Naive thymus-derived CD4-positive, alpha-beta T cell (primary cell): ENCODE measurements at regions not wholly inside any gene's neighbourhood (a gene's known extent, or its start where the extent isn't known, plus 50 kb on each side); places are given as distances from the start of the nearest gene placed in this dataset.
"Not testable (repeated sequence)": the region's sequence is repeated elsewhere in the genome, so short reads cannot be mapped to it uniquely, and the experiment has no call there.

ENCODE experiments used
- ATAC-seq: fragments of 150-1000 bp; cut with Tn5 transposase; 2 replicates; pipeline ENCODE4 v1.10.0; 2021; ENCODE audit warnings: mild to moderate bottlenecking, moderate library complexity
- CTCF ChIA-PET: fragments of 350-600 bp; sonication (Branson Sonifier 250); formaldehyde crosslinking; loops from one replicate; lab custom pipeline; 2021; ENCODE audit warnings: antibody characterized with exemption; lab: Charles Lee
- POLR2A ChIA-PET: fragments of 350-600 bp; sonication (Branson Sonifier 250); formaldehyde crosslinking; loops from one replicate; lab custom pipeline; 2021; ENCODE audit warnings: antibody characterized with exemption, inconsistent platforms; lab: Charles Lee
- DNase-seq, 9 donors: peaks; one replicate each; pipeline versions ENCODE4 v3.0.0 to v3.0.0-alpha.2; 2020 to 2022; ENCODE audit warnings: mixed read lengths in 1 of 9
- H3K27ac ChIP-seq: one replicate; pipeline ENCODE4 v1.7.0; 2013; ENCODE audit warnings: mild to moderate bottlenecking, low read depth, low read length, moderate library complexity
- H3K27me3 ChIP-seq, 2 donors: one replicate each; pipeline ENCODE4 v1.7.0; 2013; ENCODE audit warnings: low read length in 2 of 2, mild to moderate bottlenecking in 2 of 2, moderate library complexity in 2 of 2; ENCODE audit not compliant: control insufficient read depth in 2 of 2, insufficient read depth in 2 of 2
- H3K36me3 ChIP-seq, 3 experiments: 1 replicate in 2 of 3; 2 replicates in 1 of 3; pipeline ENCODE4 v1.7.0; 2013; ENCODE audit warnings: low read length in 3 of 3, mild to moderate bottlenecking in 3 of 3, moderate library complexity in 1 of 3; ENCODE audit not compliant: insufficient read depth in 3 of 3, control insufficient read depth in 2 of 3
- H3K4me1 ChIP-seq, 2 donors: one replicate each; pipeline ENCODE4 v1.7.0; 2013; ENCODE audit warnings: low read length in 2 of 2, mild to moderate bottlenecking in 2 of 2, moderate library complexity in 1 of 2; ENCODE audit not compliant: control insufficient read depth in 2 of 2, insufficient read depth in 2 of 2
- H3K4me3 ChIP-seq: 2 replicates; pipeline ENCODE4 v1.7.0; 2013; ENCODE audit warnings: mild to moderate bottlenecking, low read length
- H3K9me3 ChIP-seq, 3 experiments: 1 replicate in 2 of 3; 2 replicates in 1 of 3; pipeline ENCODE4 v1.7.0; 2013; ENCODE audit warnings: low read length in 3 of 3; ENCODE audit not compliant: control insufficient read depth in 2 of 3
- H3K27ac Mint-ChIP-seq, 9 donors: one replicate each; pipeline ENCODE4 v1.8.0; 2020 to 2022; ENCODE audit warnings: mixed read lengths in 9 of 9, mild to moderate bottlenecking in 8 of 9, moderate library complexity in 5 of 9, inconsistent platforms in 2 of 9
- H3K27me3 Mint-ChIP-seq, 5 donors: one replicate each; pipeline ENCODE4 v1.8.0; 2021 to 2022; ENCODE audit warnings: mixed read lengths in 5 of 5, mild to moderate bottlenecking in 1 of 5
- H3K36me3 Mint-ChIP-seq, 5 donors: one replicate each; pipeline ENCODE4 v1.8.0; 2020 to 2022; ENCODE audit warnings: mixed read lengths in 5 of 5, mild to moderate bottlenecking in 3 of 5, inconsistent platforms in 1 of 5
- H3K4me1 Mint-ChIP-seq, 7 donors: one replicate each; pipeline ENCODE4 v1.8.0; 2020 to 2022; ENCODE audit warnings: mixed read lengths in 7 of 7, mild to moderate bottlenecking in 3 of 7, inconsistent platforms in 1 of 7
- H3K4me3 Mint-ChIP-seq, 10 donors: one replicate each; pipeline ENCODE4 v1.8.0; 2020 to 2022; ENCODE audit warnings: mild to moderate bottlenecking in 10 of 10, mixed read lengths in 10 of 10, moderate library complexity in 6 of 10, inconsistent platforms in 2 of 10
- H3K9me3 Mint-ChIP-seq, 11 donors: one replicate each; pipeline ENCODE4 v1.8.0; 2020 to 2022; ENCODE audit warnings: mixed read lengths in 11 of 11, mild to moderate bottlenecking in 4 of 11, inconsistent platforms in 1 of 11, moderate library complexity in 1 of 11
- intact Hi-C, 2 donors: fragments of 100-400 bp; cut with micrococcal nuclease; formaldehyde crosslinking; loops; one replicate each; pipeline ENCODE4 v1.15.1; 2023

GRCh38 chr7:131773413-131773812 is 217.0 kb upstream of the PODXL start:
- Histone ChIP-seq H3K4me1 (no peaks in the 10 kb centered on the region), H3K27me3 (no peaks in the 10 kb centered on the region), H3K9me3 (no peaks in the 10 kb centered on the region), H3K4me3 (no peak overlapping the region), H3K27ac (no peak overlapping the region), H3K36me3 (no peaks in the 10 kb centered on the region)
- no peak for DNase-seq
- no peak overlapping the region for H3K4me3 Mint-ChIP-seq
- intact Hi-C loops, result no loop called here
- peaks cover 2 to 21% (median 12%) of the 10 kb centered on the region in 5 donors for H3K27me3 Mint-ChIP-seq
- H3K27ac Mint-ChIP-seq, result no peak overlapping the region
- POLR2A ChIA-PET, result no interaction called here
- H3K36me3 Mint-ChIP-seq, result peaks cover 0 to 3% (median 0%) of the 10 kb centered on the region in 5 donors
- H3K9me3 Mint-ChIP-seq, result peaks cover 0 to 7% (median 0%) of the 10 kb centered on the region in 11 donors
- CTCF ChIA-PET, result no interaction called here
- peaks cover 0 to 2% (median 0%) of the 10 kb centered on the region in 7 donors for H3K4me1 Mint-ChIP-seq
- no peak for ATAC-seq

- no peaks in the 10 kb centered on the region for H3K9me3 ChIP-seq
- H3K27ac ChIP-seq, result no peak overlapping the region
- ChIA-PET CTCF (no interaction called here), POLR2A (no interaction called here)
- Mint-ChIP-seq H3K4me3 (no peak overlapping the region), H3K36me3 (peaks cover 0 to 3% (median 0%) of the 10 kb centered on the region in 5 donors), H3K4me1 (peaks cover 0 to 2% (median 0%) of the 10 kb centered on the region in 7 donors), H3K9me3 (peaks cover 0 to 3% (median 0%) of the 10 kb centered on the region in 11 donors), H3K27ac (no peak overlapping the region), H3K27me3 (peaks cover 2 to 21% (median 12%) of the 10 kb centered on the region in 5 donors)
- H3K4me1 ChIP-seq, result no peaks in the 10 kb centered on the region
- H3K36me3 ChIP-seq, result no peaks in the 10 kb centered on the region
- no peak for DNase-seq
- no peak overlapping the region for H3K4me3 ChIP-seq
- H3K27me3 ChIP-seq, result no peaks in the 10 kb centered on the region
- no peak for ATAC-seq
- intact Hi-C loops, result no loop called here
These were observed 212.8 kb upstream of the PODXL start for GRCh38 chr7:131769241-131769640.

- Mint-ChIP-seq H3K4me3 (no peak overlapping the region), H3K9me3 (peaks cover 0 to 9% (median 2%) of the 10 kb centered on the region in 11 donors), H3K27me3 (peaks cover 2 to 21% (median 15%) of the 10 kb centered on the region in 5 donors), H3K27ac (no peak overlapping the region), H3K4me1 (peaks cover 0 to 2% (median 0%) of the 10 kb centered on the region in 7 donors), H3K36me3 (peaks cover 0 to 3% (median 0%) of the 10 kb centered on the region in 5 donors)
- no peaks in the 10 kb centered on the region for H3K36me3 ChIP-seq
- H3K4me1 ChIP-seq, result no peaks in the 10 kb centered on the region
- intact Hi-C loops, result no loop called here
- no peak overlapping the region for H3K4me3 ChIP-seq
- ChIA-PET CTCF (no interaction called here), POLR2A (no interaction called here)
- DNase-seq (no peak), ATAC-seq (no peak)
- no peaks in the 10 kb centered on the region for H3K9me3 ChIP-seq
- H3K27ac ChIP-seq, result no peak overlapping the region
- no peaks in the 10 kb centered on the region for H3K27me3 ChIP-seq
These were observed 211.2 kb upstream of the PODXL start for GRCh38 chr7:131767591-131767990.

GRCh38 chr7:131765575-131765974 is 209.1 kb upstream of the PODXL start:
- Histone ChIP-seq H3K27me3 (no peaks in the 10 kb centered on the region), H3K4me3 (no peak overlapping the region), H3K9me3 (no peaks in the 10 kb centered on the region), H3K36me3 (no peaks in the 10 kb centered on the region), H3K4me1 (no peaks in the 10 kb centered on the region), H3K27ac (no peak overlapping the region)
- ChIA-PET POLR2A (no interaction called here), CTCF (no interaction called here)
- no peaks in the 10 kb centered on the region for H3K36me3 Mint-ChIP-seq
- peaks cover 2 to 28% (median 18%) of the 10 kb centered on the region in 5 donors for H3K27me3 Mint-ChIP-seq
- peaks cover 0 to 2% (median 0%) of the 10 kb centered on the region in 7 donors for H3K4me1 Mint-ChIP-seq
- intact Hi-C loops, result no loop called here
- H3K9me3 Mint-ChIP-seq, result peaks cover 0 to 9% (median 3%) of the 10 kb centered on the region in 11 donors
- DNase-seq, result no peak
- no peak overlapping the region for H3K4me3 Mint-ChIP-seq
- H3K27ac Mint-ChIP-seq, result no peak overlapping the region
- ATAC-seq, result no peak

- CTCF ChIA-PET, result no interaction called here
- H3K9me3 ChIP-seq, result no peaks in the 10 kb centered on the region
- no peak overlapping the region for H3K4me3 ChIP-seq
- intact Hi-C loops, result no loop called here
- H3K36me3 ChIP-seq, result no peaks in the 10 kb centered on the region
- Mint-ChIP-seq H3K36me3 (no peaks in the 10 kb centered on the region), H3K4me1 (no peaks in the 10 kb centered on the region), H3K4me3 (no peak overlapping the region), H3K9me3 (peaks cover 0 to 9% (median 3%) of the 10 kb centered on the region in 11 donors), H3K27ac (no peak overlapping the region), H3K27me3 (peaks cover 0 to 33% (median 30%) of the 10 kb centered on the region in 5 donors)
- no peak overlapping the region for H3K27ac ChIP-seq
- ATAC-seq (no peak), DNase-seq (no peak)
- H3K27me3 ChIP-seq, result no peaks in the 10 kb centered on the region
- POLR2A ChIA-PET, result no interaction called here
- H3K4me1 ChIP-seq, result no peaks in the 10 kb centered on the region
These were observed 207.8 kb upstream of the PODXL start for GRCh38 chr7:131764143-131764775.

GRCh38 chr7:131762753-131763152 is 206.3 kb upstream of the PODXL start:
- no peak overlapping the region for H3K27ac ChIP-seq
- DNase-seq (no peak), ATAC-seq (no peak)
- H3K4me1 Mint-ChIP-seq, result no peaks in the 10 kb centered on the region
- intact Hi-C loops, result no loop called here
- H3K36me3 Mint-ChIP-seq, result no peaks in the 10 kb centered on the region
- CTCF ChIA-PET, result no interaction called here
- POLR2A ChIA-PET, result no interaction called here
- H3K4me3 ChIP-seq, result no peak overlapping the region
- no peaks in the 10 kb centered on the region for H3K4me1 ChIP-seq
- no peaks in the 10 kb centered on the region for H3K36me3 ChIP-seq
- no peaks in the 10 kb centered on the region for H3K9me3 ChIP-seq
- no peak overlapping the region for H3K4me3 Mint-ChIP-seq
- H3K27me3 ChIP-seq, result no peaks in the 10 kb centered on the region
- H3K27ac Mint-ChIP-seq, result no peak overlapping the region
- peaks cover 0 to 9% (median 3%) of the 10 kb centered on the region in 11 donors for H3K9me3 Mint-ChIP-seq
- peaks cover 0 to 42% (median 33%) of the 10 kb centered on the region in 5 donors for H3K27me3 Mint-ChIP-seq

GRCh38 chr7:131755801-131756200 is 199.4 kb upstream of the PODXL start:
- H3K27me3 ChIP-seq, H3K4me3 ChIP-seq, CTCF ChIA-PET, H3K27ac ChIP-seq, H3K9me3 Mint-ChIP-seq, ATAC-seq, H3K9me3 ChIP-seq, intact Hi-C loops, H3K4me3 Mint-ChIP-seq, H3K4me1 Mint-ChIP-seq, H3K36me3 ChIP-seq, H3K27ac Mint-ChIP-seq, H3K4me1 ChIP-seq, H3K36me3 Mint-ChIP-seq, DNase-seq, POLR2A ChIA-PET: not testable (repeated sequence)
- H3K27me3 Mint-ChIP-seq, result peaks cover 8 to 47% (median 41%) of the 10 kb centered on the region in 5 donors
